SU-DHL-6 (cell line): ENCODE measurements at regions not wholly inside any gene's neighbourhood (a gene's known extent, or its start where the extent isn't known, plus 50 kb on each side); places are given as distances from the start of the nearest gene placed in this dataset.
A peak's percentile ranks its signal among the peaks of the same experiment; 100 is the strongest.
"Not testable (repeated sequence)": the region's sequence is repeated elsewhere in the genome, so short reads cannot be mapped to it uniquely, and the experiment has no call there.

Source experiments
- H2AFZ ChIP-seq: fragments of 200-600 bp; sonication (generic); 2 replicates; pipeline ENCODE4 v1.6.1; 2014; ENCODE audit warnings: low read depth, mild to moderate bottlenecking, moderate library complexity, mixed read lengths, antibody characterized with exemption, low read length; ENCODE audit not compliant: severe bottlenecking
- H3F3A ChIP-seq: fragments of 200-600 bp; shearing (Covaris generic); 2 replicates; pipeline ENCODE4 v1.6.0; 2016; ENCODE audit warnings: antibody characterized with exemption, mild to moderate bottlenecking; ENCODE audit not compliant: insufficient read depth
- H3K27ac ChIP-seq: fragments of 200-600 bp; sonication (generic); 2 replicates; pipeline ENCODE4 v1.5.1; 2016; ENCODE audit warnings: low read depth, mild to moderate bottlenecking, low read length, moderate library complexity, mixed read lengths
- H3K27me3 ChIP-seq: fragments of 200-600 bp; sonication (generic), shearing (Covaris generic); 2 replicates; pipeline ENCODE4 v1.6.0; 2014; ENCODE audit warnings: mild to moderate bottlenecking, low read length
- H3K36me3 ChIP-seq: fragments of 200-600 bp; sonication (generic); 2 replicates; pipeline ENCODE4 v1.6.1; 2014; ENCODE audit warnings: mild to moderate bottlenecking, low read length, mixed read lengths
- H3K4me2 ChIP-seq: fragments of 300-600, 200-600 bp; shearing (Covaris generic), sonication (generic); 2 replicates; pipeline ENCODE4 v1.6.0; 2014; ENCODE audit warnings: low read length, low read depth, mild to moderate bottlenecking; ENCODE audit not compliant: poor library complexity, severe bottlenecking
- H3K4me3 ChIP-seq: fragments of 200-600 bp; sonication (generic); 2 replicates; pipeline ENCODE4 v1.5.1; 2014; ENCODE audit warnings: antibody characterized with exemption, low read length, mild to moderate bottlenecking, mixed read lengths; ENCODE audit not compliant: insufficient read depth, poor library complexity, severe bottlenecking
- H3K79me2 ChIP-seq: fragments of 200-600 bp; sonication (generic); 2 replicates; pipeline ENCODE4 v1.6.1; 2014; ENCODE audit warnings: mild to moderate bottlenecking, low read length, moderate library complexity; ENCODE audit not compliant: insufficient read depth
- H3K9ac ChIP-seq: fragments of 200-600 bp; sonication (generic); 2 replicates; pipeline ENCODE4 v1.7.0; 2014; ENCODE audit warnings: mild to moderate bottlenecking, low read length
- H3K9me2 ChIP-seq: fragments of 200-600 bp; sonication (generic); replicated peaks from 2 replicates; pipeline ENCODE4 v1.6.1; 2014; ENCODE audit warnings: low read length; ENCODE audit not compliant: insufficient read depth
- H3K9me3 ChIP-seq: fragments of 200-600 bp; sonication (generic); 2 replicates; pipeline ENCODE4 v1.6.1; 2014; ENCODE audit warnings: low read length, mixed read lengths; ENCODE audit not compliant: insufficient read depth
- H4K20me1 ChIP-seq: fragments of 200-600 bp; sonication (generic); 2 replicates; pipeline ENCODE4 v1.6.1; 2014; ENCODE audit warnings: low read depth, mild to moderate bottlenecking, antibody characterized with exemption, low read length, moderate library complexity, mixed read lengths
- CTCF ChIP-seq: fragments of 200-600 bp; sonication (generic); IDR thresholded peaks from one replicate; pipeline ENCODE4 v1.5.1; 2017; ENCODE audit warnings: antibody characterized with exemption, mild to moderate bottlenecking, low read length, moderate library complexity; ENCODE audit not compliant: insufficient read depth, poor library complexity, severe bottlenecking
- EZH2phosphoT487 ChIP-seq: fragments of 200-600 bp; sonication (generic), shearing (Covaris generic); conservative IDR thresholded peaks from 2 replicates; pipeline ENCODE4 v1.6.1; 2018; ENCODE audit warnings: mild to moderate bottlenecking, antibody characterized with exemption, low read length, moderate library complexity, mixed read lengths

- H3K9ac ChIP-seq: peak overlapping the region; percentile 49
- no peaks in the 10 kb centered on the region for H3K9me2 ChIP-seq
- H3K4me3 ChIP-seq: peak overlapping the region; percentile 17
- no peaks in the 10 kb centered on the region for H3F3A ChIP-seq
- H3K4me2 ChIP-seq: peak overlapping the region; percentile 77
- H4K20me1 ChIP-seq: no peaks in the 10 kb centered on the region
- H3K79me2 ChIP-seq: no peaks in the 10 kb centered on the region
- TF ChIP-seq EZH2phosphoT487 (no peak), CTCF (no peak)
- peak overlapping the region; percentile 67 for H3K27ac ChIP-seq
- peaks cover 9% of the 10 kb centered on the region; the same call in 1 of the 2 replicates for H3K9me3 ChIP-seq
- peak overlapping the region; percentile 78 for H2AFZ ChIP-seq
- H3K27me3 ChIP-seq: no peaks in the 10 kb centered on the region
- H3K36me3 ChIP-seq: no peaks in the 10 kb centered on the region
Observed at GRCh38 chr13:54029720-54030119, 1001.1 kb downstream of the OLFM4 start.

GRCh38 chr13:54033323-54033861 is 1004.8 kb downstream of the OLFM4 start:
- Histone ChIP-seq H3K27me3 (no peaks in the 10 kb centered on the region), H3F3A (no peaks in the 10 kb centered on the region), H3K36me3 (no peaks in the 10 kb centered on the region), H4K20me1 (no peaks in the 10 kb centered on the region), H3K9me3 (peaks cover 9% of the 10 kb centered on the region; the same call in 1 of the 2 replicates), H3K9me2 (no peaks in the 10 kb centered on the region), H3K27ac (no peak overlapping the region), H3K9ac (no peak overlapping the region), H3K4me2 (no peak overlapping the region), H3K4me3 (no peak overlapping the region), H3K79me2 (no peaks in the 10 kb centered on the region), H2AFZ (no peak overlapping the region)
- TF ChIP-seq CTCF: no peak

DNA sequence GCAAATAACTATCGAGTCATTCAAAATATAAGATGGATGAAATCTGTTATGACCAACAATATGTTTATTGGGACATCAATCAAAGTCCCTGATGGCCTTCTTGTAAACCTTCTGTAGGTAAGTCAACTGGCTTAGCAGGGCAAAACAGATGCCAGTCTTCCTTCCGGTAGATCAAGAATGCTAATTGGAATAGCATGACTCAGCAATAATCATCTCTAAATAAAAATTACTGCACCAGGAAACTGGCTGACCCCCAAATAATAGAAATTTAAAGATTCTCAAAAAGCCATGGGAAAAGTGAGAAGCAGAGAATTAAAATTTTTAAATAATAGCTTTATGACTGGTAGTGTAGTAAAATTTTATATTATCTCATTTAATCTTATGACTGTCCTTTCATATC is 1005.4 kb downstream of the OLFM4 start:
- Histone ChIP-seq H3K4me2 (no peak overlapping the region), H3K36me3 (no peaks in the 10 kb centered on the region), H3K9me3 (peaks cover 9% of the 10 kb centered on the region; the same call in 1 of the 2 replicates), H3K27me3 (no peaks in the 10 kb centered on the region), H3F3A (no peaks in the 10 kb centered on the region), H3K9ac (no peak overlapping the region), H2AFZ (no peak overlapping the region), H3K27ac (no peak overlapping the region), H4K20me1 (no peaks in the 10 kb centered on the region), H3K79me2 (no peaks in the 10 kb centered on the region), H3K4me3 (no peak overlapping the region), H3K9me2 (no peaks in the 10 kb centered on the region)
- TF ChIP-seq EZH2phosphoT487: no peak
- TF ChIP-seq CTCF: no peak

DNA sequence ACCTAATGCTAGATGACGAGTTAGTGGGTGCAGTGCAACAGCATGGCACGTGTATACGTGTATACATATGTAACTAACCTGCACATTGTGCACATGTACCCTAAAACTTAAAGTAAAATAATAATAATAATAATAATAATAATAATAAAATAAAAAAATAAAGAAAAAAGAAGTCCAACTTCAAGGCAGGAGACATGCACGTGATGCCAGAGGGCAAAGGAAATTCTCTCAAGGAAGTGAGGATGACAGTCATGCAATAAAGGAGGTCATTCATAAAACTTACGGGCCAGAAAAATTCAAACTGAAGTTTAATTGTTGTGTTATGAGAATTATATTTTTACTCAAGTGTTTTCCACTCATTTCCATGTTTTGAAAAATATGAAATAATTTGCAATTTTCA is 1028.8 kb downstream of the OLFM4 start:
- not testable (repeated sequence) for H4K20me1 ChIP-seq, H3K4me2 ChIP-seq, H3K9ac ChIP-seq, H2AFZ ChIP-seq, H3K36me3 ChIP-seq, H3K27ac ChIP-seq, H3K27me3 ChIP-seq, H3K79me2 ChIP-seq, H3K9me3 ChIP-seq, H3K4me3 ChIP-seq, H3F3A ChIP-seq, H3K9me2 ChIP-seq

- not testable (repeated sequence) for H3K9ac ChIP-seq, H3K9me2 ChIP-seq, H3K27ac ChIP-seq, H2AFZ ChIP-seq, H3K4me3 ChIP-seq, H4K20me1 ChIP-seq, H3K27me3 ChIP-seq, H3K36me3 ChIP-seq, H3K4me2 ChIP-seq, H3K9me3 ChIP-seq, H3F3A ChIP-seq, H3K79me2 ChIP-seq
Observed at GRCh38 chr13:54069958-54070357, 1041.3 kb downstream of the OLFM4 start.
